ENCODE measurements at regions not wholly inside any gene's neighbourhood (a gene's known extent, or its start where the extent isn't known, plus 50 kb on each side); places are given as distances from the start of the nearest gene placed in this dataset.

- Histone ChIP-seq H3K27me3 (no peaks in the 10 kb centered on the region), H3K4me1 (peaks cover 18% of the 10 kb centered on the region), H3K27ac (no peak overlapping the region), H3K4me3 (no peak overlapping the region), H3K36me3 (no peaks in the 10 kb centered on the region), H3K9me3 (no peaks in the 10 kb centered on the region)
- peak in 1 of 2 donors; percentile 9 for DNase-seq (ENCODE audit: low spot score in 2 of 2)
- TF ChIP-seq POLR2AphosphoS5 (IDR thresholded peaks at IDR 0.05), result no peak
- TF ChIP-seq EP300 (IDR thresholded peaks at IDR 0.05), result no peak
- TF ChIP-seq, protein P1, sequence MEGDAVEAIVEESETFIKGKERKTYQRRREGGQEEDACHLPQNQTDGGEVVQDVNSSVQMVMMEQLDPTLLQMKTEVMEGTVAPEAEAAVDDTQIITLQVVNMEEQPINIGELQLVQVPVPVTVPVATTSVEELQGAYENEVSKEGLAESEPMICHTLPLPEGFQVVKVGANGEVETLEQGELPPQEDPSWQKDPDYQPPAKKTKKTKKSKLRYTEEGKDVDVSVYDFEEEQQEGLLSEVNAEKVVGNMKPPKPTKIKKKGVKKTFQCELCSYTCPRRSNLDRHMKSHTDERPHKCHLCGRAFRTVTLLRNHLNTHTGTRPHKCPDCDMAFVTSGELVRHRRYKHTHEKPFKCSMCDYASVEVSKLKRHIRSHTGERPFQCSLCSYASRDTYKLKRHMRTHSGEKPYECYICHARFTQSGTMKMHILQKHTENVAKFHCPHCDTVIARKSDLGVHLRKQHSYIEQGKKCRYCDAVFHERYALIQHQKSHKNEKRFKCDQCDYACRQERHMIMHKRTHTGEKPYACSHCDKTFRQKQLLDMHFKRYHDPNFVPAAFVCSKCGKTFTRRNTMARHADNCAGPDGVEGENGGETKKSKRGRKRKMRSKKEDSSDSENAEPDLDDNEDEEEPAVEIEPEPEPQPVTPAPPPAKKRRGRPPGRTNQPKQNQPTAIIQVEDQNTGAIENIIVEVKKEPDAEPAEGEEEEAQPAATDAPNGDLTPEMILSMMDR (IDR thresholded peaks at IDR 0.05), result no peak
- TF ChIP-seq POLR2A (IDR thresholded peaks at IDR 0.05), result no peak
- 92% methylated on average over 4 of the region's 4 CpGs for WGBS
These were observed 110.8 kb downstream of the SNX5 start for GRCh38 chr20:17857639-17858449.

DNA sequence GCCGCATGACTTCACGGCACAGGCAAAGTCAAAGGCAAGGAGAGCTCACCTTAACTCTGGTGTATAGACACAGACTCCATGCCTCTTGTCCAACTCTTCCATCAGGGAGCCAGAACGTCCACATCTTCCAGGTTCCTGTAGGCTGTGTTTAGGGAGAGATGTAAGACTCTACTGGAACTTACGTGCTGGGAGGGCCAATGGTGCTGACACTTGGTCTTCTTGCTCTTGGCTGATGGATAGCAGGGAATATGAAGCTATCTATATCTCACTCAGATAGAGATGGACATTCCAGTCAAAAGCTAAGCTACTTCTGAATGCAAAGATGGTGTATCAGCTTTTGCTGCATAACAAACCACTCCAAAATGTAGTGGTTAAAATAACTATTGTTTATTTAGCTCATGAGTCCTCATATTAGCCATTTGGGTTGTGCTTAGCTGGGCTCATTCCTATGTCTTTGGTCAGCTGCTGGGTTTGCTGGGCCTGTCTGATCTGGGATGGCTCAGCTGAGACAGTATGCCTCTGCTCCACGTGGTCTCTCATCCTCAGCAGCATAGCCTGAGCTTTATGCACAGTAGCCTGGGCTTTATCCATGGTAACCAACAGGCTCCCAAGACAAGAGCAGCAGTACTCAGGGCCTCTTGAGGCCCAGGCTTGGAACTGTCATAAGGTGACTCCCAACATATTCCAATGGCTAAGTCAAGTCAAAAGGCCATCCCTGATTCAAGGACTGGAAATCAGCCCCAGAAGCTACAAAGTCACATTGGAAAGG lies 111.6 kb downstream of the SNX5 start:
- DNase-seq (ENCODE audit: low spot score in 2 of 2), result peak in 1 of 2 donors; percentile 14
- TF ChIP-seq POLR2A (IDR thresholded peaks at IDR 0.05), result no peak
- no peak for TF ChIP-seq EP300 (IDR thresholded peaks at IDR 0.05)
- TF ChIP-seq, protein P1 (IDR thresholded peaks at IDR 0.05), result no peak
- no peak for TF ChIP-seq POLR2AphosphoS5 (IDR thresholded peaks at IDR 0.05)
- Histone ChIP-seq H3K36me3 (no peaks in the 10 kb centered on the region), H3K9me3 (no peaks in the 10 kb centered on the region), H3K27ac (peak overlapping the region; percentile 48), H3K4me3 (no peak overlapping the region), H3K4me1 (peaks cover 18% of the 10 kb centered on the region), H3K27me3 (no peaks in the 10 kb centered on the region)
- 90% methylated on average over 5 of the region's 5 CpGs for WGBS

- no peaks in the 10 kb centered on the region for H3K9me3 ChIP-seq
- H3K4me3 ChIP-seq, result no peak overlapping the region
- H3K27me3 ChIP-seq, result no peaks in the 10 kb centered on the region
- 31% methylated on average over 3 of the region's 3 CpGs for WGBS
- DNase-seq (ENCODE audit: low spot score in 2 of 2), result peak in 1 of 2 donors; percentile 27
- H3K36me3 ChIP-seq, result no peaks in the 10 kb centered on the region
- H3K27ac ChIP-seq, result no peak overlapping the region
- H3K4me1 ChIP-seq, result peaks cover 18% of the 10 kb centered on the region
- TF ChIP-seq POLR2A (IDR thresholded peaks at IDR 0.05), result no peak
- TF ChIP-seq POLR2AphosphoS5 (IDR thresholded peaks at IDR 0.05), result no peak
- TF ChIP-seq, protein P1 (IDR thresholded peaks at IDR 0.05), result no peak
- TF ChIP-seq EP300 (IDR thresholded peaks at IDR 0.05), result no peak
These were observed 112.5 kb downstream of the SNX5 start for GRCh38 chr20:17856024-17856564.

GRCh38 chr20:17854307-17854903 lies 114.2 kb downstream of the SNX5 start:
- WGBS, result 57% methylated on average over 4 of the region's 4 CpGs
- Histone ChIP-seq H3K4me3 (no peak overlapping the region), H3K4me1 (peaks cover 27% of the 10 kb centered on the region), H3K9me3 (no peaks in the 10 kb centered on the region), H3K27me3 (no peaks in the 10 kb centered on the region), H3K27ac (no peak overlapping the region), H3K36me3 (no peaks in the 10 kb centered on the region)
- TF ChIP-seq EP300 (IDR thresholded peaks at IDR 0.05), result no peak
- no peak for TF ChIP-seq POLR2A (IDR thresholded peaks at IDR 0.05)
- TF ChIP-seq, protein P1 (IDR thresholded peaks at IDR 0.05), result no peak
- no peak for TF ChIP-seq POLR2AphosphoS5 (IDR thresholded peaks at IDR 0.05)
- DNase-seq (ENCODE audit: low spot score in 2 of 2), result no peak

All from suprapubic skin (tissue), 4 donors.